Activated T-cell treated with anti-CD3 and anti-CD28 coated beads for 24 hours (primary cell): ENCODE measurements at regions not wholly inside any gene's neighbourhood (a gene's known extent, or its start where the extent isn't known, plus 50 kb on each side); places are given as distances from the start of the nearest gene placed in this dataset.

ENCODE experiments used
- DNase-seq: peaks from one replicate; pipeline ENCODE4 v3.0.0-alpha.2; 2020; ENCODE audit warnings: low read depth

DNA sequence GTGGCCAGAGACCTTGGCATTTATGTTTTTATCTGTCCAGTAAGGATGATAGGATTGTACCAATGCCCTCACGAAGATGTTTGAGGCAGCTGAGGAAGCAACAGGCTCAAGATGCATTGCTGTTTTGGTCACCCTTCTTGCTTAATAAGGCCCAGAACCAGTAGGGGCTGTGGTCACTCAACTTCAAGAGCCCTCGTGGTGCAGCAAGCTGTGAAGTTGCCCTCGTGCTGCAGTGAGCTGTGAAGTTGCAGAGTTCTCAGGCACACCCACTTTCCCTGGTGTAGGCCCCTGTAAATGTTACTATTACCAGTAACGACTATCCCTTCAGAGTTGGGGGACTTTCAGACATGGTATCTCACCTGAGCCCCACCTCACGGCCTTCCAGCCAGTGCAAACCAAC is 207.6 kb upstream of the LYZL1 start:
- no peak for DNase-seq

- no peak for DNase-seq
Observed at GRCh38 chr10:29081951-29082685, 206.8 kb upstream of the LYZL1 start.

- no peak for DNase-seq
Observed at GRCh38 chr10:29083096-29083495, 205.8 kb upstream of the LYZL1 start.

DNA sequence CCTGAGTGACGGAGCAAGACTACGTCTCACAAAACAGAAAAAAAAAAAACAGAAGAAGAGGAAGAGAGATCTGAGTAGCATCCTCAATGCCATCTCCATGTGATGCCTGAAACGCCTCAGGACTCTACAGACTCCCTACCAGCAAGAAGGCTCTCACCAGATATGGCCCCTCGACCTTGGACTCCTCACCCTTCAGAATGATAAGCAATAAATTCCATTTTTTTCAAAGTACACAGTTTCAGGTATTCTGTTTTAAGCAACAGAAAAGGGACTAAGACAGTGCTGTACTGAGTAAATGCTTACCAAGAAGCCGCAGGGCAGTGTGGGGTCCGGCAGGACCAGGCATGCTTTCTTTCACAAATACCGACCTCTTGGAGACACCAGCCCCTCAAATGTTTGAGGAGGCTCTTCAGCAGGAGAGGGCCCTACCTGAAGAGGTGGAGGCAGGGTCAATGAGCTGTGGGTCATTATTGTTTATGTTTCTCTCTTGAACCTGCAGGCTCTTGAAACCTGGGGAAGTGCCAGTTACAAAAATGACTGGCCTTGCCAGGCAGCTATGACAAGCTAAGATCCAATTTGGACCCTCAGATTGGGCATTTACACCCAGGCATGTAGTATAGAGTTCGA is 204.1 kb upstream of the LYZL1 start:
- DNase-seq: no peak

GRCh38 chr10:29089091-29089490 is 199.8 kb upstream of the LYZL1 start:
- no peak for DNase-seq

DNA sequence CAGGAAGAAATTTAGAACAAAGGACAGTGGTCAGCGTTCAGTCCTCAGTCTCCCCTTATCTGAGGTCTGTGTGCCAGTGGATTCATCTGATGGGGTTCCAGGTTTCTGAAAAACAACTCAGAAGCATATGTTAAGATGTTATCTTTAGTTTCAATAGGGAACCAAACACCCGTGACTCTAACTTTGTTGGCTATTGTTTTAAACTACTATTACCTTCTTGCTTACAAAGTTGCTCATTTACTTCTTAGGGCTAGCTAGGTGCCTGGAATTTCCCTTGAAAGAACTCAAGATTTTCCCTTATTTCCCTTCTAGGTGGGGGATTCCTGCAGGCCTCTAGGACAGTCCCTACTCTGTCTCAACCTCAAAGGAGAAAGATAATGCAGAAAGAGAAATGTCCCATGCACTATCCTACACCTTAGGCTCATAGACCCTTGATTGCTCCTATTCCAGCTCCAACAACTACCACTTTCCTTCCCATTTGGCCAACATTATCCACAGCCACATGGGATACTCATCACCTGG is 192.5 kb upstream of the LYZL1 start:
- no peak for DNase-seq

DNA sequence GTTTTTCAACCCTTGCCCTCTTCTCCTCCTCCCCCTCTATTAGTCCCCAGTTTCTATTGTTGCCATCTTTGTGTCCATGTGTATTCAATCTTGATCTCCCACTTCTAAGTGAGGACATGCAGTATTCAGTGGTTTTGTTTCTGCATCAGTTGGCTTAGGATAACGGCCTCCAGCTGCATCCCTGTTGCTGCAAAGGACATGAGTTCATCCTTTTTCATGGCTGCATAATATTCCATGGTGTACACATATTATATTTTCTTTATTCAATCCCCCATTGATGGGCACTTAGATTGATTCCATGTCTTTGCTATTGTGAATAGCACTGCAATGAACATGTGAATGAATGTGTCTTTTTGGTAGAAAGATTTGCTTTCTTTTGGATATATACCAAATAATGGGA is 190.4 kb upstream of the LYZL1 start:
- no peak for DNase-seq

DNA sequence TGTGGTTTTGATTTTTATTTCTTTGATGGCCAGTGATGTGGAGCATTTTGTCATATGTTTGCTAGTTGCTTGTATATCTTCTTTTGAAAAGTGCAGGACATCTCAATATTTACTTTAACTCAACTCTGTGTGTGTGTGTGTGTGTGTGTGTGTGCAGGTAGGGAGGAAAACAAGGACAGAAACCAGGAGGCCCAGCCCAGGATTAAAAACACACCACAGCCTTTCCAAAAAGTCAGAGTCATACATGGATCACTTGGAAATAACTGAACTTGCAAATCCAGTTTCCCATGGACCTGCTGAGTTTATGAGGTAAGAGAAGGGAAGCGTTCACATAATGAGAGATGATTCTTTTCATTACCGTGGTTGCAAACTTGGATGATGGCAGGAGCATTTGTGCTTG is 189.9 kb upstream of the LYZL1 start:
- DNase-seq: no peak

GRCh38 chr10:29099415-29099814 is 189.5 kb upstream of the LYZL1 start:
- DNase-seq: no peak

GRCh38 chr10:29100505-29100904 is 188.4 kb upstream of the LYZL1 start:
- DNase-seq: no peak

DNA sequence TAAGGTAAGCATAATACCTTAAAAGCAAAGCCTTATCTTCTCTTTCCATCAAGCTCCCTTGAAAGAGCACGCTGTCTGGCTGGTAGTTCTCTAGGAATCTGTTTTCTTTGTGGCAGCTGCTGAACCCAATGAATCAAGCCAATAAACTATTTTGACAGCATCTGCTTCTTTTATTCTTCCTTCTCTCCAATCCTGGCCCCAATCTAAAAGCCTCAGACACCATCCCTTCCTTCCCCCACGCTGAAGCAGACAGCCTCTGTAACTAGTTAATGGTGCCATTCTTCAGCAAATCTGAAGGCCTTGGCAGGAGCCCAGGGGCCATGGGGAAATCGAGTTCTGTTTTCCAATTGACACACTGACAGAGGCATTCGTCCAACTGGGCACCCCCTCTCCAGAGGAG is 186.6 kb upstream of the LYZL1 start:
- no peak for DNase-seq

DNA sequence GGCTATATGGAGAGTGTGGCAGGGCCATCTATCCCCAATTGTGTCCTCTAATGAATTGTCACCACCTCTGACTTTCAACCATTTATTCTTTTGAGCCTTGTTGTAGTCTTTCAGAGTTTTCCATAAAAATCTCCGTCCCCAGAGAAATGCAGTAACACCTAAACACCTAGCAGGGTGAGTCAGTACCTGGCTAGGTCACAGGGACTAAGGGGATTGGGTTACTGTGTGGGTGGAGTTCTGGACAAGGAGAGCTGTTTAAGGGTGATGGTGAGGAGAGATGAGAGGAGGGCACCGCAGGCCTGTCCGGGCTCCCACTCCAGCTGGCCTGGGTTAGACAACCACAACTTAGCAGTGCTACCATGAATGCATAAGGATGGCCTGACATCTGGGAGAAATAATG is 186.2 kb upstream of the LYZL1 start:
- no peak for DNase-seq

- DNase-seq: no peak
Observed at GRCh38 chr10:29104661-29105399, 184.0 kb upstream of the LYZL1 start.

GRCh38 chr10:29105516-29106215 is 183.2 kb upstream of the LYZL1 start:
- DNase-seq: no peak

- DNase-seq: no peak
Observed at GRCh38 chr10:29106287-29106686, 182.6 kb upstream of the LYZL1 start.

- DNase-seq: no peak
Observed at GRCh38 chr10:29107866-29108498, 180.9 kb upstream of the LYZL1 start.

GRCh38 chr10:29109707-29110571 is 178.9 kb upstream of the LYZL1 start:
- no peak for DNase-seq

DNA sequence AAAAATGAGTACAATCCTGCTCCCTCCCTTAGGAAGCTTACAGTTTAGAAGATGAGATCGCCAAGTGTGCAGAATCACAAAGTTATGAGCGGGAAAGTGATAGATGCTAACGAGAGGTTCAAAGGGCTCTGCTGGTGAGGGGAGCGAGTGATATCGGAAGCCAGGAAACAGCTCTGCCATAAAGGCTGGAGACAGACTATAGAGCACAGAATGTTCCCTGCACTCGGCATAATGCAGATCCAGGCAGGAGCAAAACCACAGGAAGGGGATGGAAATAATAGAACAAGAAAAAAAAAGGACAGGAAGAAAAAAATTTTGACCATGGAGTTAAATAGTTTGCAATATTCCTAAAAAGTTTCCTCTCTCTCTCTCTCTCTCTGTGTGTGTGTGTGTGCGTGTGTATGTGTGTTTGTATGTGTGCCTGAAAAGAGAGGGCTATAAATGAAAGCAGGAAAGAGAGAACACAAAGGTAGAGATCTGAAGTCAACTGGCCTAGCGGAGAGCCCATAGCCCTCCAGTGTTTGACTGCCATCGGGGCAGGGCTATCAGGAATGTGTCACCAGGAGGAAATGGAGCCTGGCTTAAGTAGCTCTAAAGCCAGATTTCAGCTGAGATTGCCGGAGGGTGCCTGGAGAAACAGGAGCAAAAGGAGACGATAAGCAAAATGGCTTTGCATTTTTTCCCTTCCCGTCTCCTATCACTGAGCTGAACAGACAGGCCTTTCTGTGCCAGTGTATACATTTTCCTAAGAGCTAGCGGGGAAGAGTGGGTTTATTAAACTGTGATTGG is 175.8 kb upstream of the LYZL1 start:
- DNase-seq: no peak

GRCh38 chr10:29113616-29113945 is 175.3 kb upstream of the LYZL1 start:
- DNase-seq: no peak

DNA sequence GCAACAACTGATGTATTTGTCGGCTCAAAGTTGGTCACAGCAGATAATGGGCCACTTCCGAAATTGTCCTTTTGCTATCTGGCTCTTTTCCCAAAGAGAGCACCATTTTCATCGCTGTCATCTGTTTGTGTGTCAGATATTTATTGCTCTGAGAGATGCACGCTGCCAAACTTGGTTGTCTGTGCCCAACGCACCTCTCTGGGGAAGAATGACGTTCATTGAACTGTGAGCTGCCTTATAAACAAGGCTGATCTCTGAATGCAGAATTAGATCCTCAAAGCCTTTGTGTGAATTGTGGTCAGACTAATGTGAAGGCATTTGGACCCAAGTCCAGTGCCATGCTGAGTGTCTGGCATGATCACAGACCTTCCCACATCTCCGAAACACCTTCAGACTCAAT is 174.7 kb upstream of the LYZL1 start:
- no peak for DNase-seq
